GM12873 (cell line): ENCODE measurements at regions not wholly inside any gene's neighbourhood (a gene's known extent, or its start where the extent isn't known, plus 50 kb on each side); places are given as distances from the start of the nearest gene placed in this dataset.
A peak's percentile ranks its signal among the peaks of the same experiment; 100 is the strongest.

ENCODE experiments used
- CTCF ChIP-seq: IDR thresholded peaks from 2 replicates; pipeline ENCODE4 v1.5.1; 2012; ENCODE audit warnings: low read depth, mild to moderate bottlenecking, moderate library complexity, low read length, control low read depth; ENCODE audit not compliant: insufficient read depth; ENCODE audit errors: missing control alignments

DNA sequence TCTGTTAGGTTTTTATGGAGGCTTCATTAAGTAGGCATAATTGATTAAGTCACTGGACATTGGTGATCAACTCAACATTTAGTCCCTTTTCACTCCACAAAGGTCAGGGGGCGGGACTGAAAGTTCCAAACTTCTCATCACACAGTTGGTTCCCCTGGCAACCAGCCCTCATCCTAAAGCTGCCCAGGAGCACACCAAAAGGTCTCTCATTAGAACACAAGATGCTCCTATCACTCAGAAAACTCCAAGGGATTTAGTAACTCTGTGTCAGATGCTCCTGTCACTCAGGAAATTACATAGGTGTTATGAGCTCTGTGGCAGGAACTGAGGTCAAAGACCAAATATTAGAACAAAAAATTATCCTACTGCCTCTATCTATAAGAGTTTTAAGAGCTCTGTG lies 321.5 kb downstream of the OTOL1 start:
- no peak for TF ChIP-seq CTCF

- TF ChIP-seq CTCF: no peak
Measured at GRCh38 chr3:161821591-161821990, 325.0 kb downstream of the OTOL1 start.

DNA sequence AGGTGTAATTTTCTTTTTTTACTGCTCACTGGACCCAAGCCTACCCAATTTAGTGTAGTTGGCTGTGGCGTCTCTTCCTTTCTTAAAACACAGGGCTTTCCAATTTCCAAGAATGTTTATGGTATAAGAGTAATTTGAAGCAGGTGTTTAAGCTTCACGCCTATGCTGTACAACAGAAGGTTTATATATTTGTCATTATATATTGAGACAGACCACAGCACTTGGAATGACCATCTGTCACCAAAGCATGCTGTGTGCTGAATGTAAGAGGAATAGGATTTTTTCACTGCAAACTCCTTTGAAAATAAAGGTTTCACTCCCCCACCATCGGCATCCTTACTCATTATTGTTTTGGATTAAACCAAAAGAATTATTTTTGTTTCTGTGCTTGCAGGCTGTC lies 325.7 kb downstream of the OTOL1 start:
- TF ChIP-seq CTCF: no peak

DNA sequence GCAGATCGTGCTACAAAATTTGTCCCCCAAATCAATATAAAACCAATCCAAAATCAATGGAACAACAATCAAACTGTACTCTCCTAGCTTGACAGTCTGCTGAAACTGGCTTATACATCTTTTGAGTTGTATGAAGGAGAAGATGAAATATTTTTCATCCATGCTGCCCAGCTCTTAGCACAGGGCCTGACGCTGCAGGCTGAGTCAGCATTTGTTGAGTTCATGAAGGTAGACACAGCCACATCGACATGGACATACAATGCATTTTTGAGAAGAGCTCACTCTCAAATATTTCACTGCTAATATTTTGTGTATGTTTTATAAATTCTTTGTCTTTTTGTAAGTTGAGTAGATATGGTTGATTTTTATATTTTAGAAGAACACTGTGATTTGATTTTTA lies 327.3 kb downstream of the OTOL1 start:
- no peak for TF ChIP-seq CTCF

GRCh38 chr3:161838021-161838420 lies 341.4 kb downstream of the OTOL1 start:
- TF ChIP-seq CTCF: no peak

- no peak for TF ChIP-seq CTCF
Measured at GRCh38 chr3:161848376-161848775, 351.8 kb downstream of the OTOL1 start.

GRCh38 chr3:161851941-161852566 lies 355.4 kb downstream of the OTOL1 start:
- peak; percentile 92 for TF ChIP-seq CTCF
